Mucosa of descending colon (tissue), 3 donors: ENCODE measurements at regions not wholly inside any gene's neighbourhood (a gene's known extent, or its start where the extent isn't known, plus 50 kb on each side); places are given as distances from the start of the nearest gene placed in this dataset.

Source experiments
- ATAC-seq: fragments of 200-7000 bp; cut with Tn5 transposase; one replicate; pipeline ENCODE4 v1.9.1; 2020; ENCODE audit warnings: mild to moderate bottlenecking, moderate library complexity
- DNase-seq, 3 donors: peaks; one replicate each; pipeline ENCODE4 v3.0.0-alpha.2; 2020
- H3K36me3 ChIP-seq: fragments of 200-600 bp; one replicate; pipeline ENCODE4 v1.8.0; 2021; ENCODE audit warnings: low read depth, mild to moderate bottlenecking
- H3K4me1 ChIP-seq: fragments of 200-600 bp; one replicate; pipeline ENCODE4 v1.8.0; 2021; ENCODE audit warnings: low read depth, mild to moderate bottlenecking
- H3K4me3 ChIP-seq: fragments of 200-600 bp; one replicate; pipeline ENCODE4 v1.8.0; 2021; ENCODE audit warnings: mild to moderate bottlenecking
- H3K9me3 ChIP-seq: fragments of 200-600 bp; one replicate; pipeline ENCODE4 v1.8.0; 2021; ENCODE audit warnings: mild to moderate bottlenecking
- intact Hi-C, 2 donors: fragments of 100-400 bp; cut with DNase I in 1 of 2; cut with micrococcal nuclease in 1 of 2; formaldehyde crosslinking; loops; one replicate each; pipeline versions ENCODE4 v1.11.0 to v1.11.1; 2022; cut with DNase I, micrococcal nuclease
- TF ChIP-seq, protein P1 (sequence below): fragments of 200-600 bp; IDR thresholded peaks from one replicate; pipeline ENCODE4 v1.8.0; 2022; ENCODE audit warnings: antibody characterized with exemption, mild to moderate bottlenecking
- donor health status: DM: no; HTN: no; CAD: no; lungs with moderate emphysema.
- donor health status: DM: no; HTN: no; CAD: no.
- donor health status: DM: no; HTN: yes; CAD: no.

DNA sequence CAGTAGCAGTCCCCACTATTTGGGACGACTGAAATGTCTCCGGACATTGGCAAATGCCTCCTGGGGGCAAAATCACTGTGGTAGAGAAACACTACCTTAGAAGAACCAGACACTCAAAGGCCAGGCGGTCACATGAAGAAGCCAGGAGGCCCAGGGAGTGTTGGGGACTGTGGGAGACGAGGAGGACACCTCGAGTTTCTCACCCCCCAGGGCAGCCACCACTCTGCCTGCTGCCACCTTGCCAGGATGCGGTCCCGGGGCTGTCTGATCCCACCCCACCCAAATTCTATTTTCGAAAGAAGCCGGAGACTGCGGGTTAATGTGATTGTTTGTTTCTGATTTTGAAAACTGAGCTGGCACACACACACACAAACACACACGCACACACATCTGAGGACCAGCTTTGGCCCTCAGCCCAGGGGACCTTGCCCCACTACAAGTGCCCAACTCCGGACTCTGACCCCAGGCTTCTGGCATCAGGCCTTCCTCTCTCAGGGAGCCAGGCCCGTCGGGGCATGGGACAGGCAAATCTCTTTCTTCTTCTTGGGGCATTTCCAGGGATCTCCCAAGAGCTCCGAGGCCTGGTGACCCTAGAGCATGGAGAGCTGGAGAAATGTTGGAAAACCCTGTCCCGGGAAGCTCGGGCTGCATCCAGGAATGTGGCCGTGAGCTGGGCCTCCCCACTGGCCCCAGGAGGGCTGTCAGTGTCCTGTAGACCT is 187.5 kb upstream of the PMEPA1 start:
- intact Hi-C loops = no loop called here
- H3K9me3 ChIP-seq = no peaks in the 10 kb centered on the region
- no peak overlapping the region for H3K4me3 ChIP-seq
- no peaks in the 10 kb centered on the region for H3K36me3 ChIP-seq
- TF ChIP-seq, protein P1, sequence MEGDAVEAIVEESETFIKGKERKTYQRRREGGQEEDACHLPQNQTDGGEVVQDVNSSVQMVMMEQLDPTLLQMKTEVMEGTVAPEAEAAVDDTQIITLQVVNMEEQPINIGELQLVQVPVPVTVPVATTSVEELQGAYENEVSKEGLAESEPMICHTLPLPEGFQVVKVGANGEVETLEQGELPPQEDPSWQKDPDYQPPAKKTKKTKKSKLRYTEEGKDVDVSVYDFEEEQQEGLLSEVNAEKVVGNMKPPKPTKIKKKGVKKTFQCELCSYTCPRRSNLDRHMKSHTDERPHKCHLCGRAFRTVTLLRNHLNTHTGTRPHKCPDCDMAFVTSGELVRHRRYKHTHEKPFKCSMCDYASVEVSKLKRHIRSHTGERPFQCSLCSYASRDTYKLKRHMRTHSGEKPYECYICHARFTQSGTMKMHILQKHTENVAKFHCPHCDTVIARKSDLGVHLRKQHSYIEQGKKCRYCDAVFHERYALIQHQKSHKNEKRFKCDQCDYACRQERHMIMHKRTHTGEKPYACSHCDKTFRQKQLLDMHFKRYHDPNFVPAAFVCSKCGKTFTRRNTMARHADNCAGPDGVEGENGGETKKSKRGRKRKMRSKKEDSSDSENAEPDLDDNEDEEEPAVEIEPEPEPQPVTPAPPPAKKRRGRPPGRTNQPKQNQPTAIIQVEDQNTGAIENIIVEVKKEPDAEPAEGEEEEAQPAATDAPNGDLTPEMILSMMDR = no peak
- ATAC-seq = peak; percentile 94
- DNase-seq = peak; percentile 81 to 88 (median 87)
- peaks cover 6% of the 10 kb centered on the region for H3K4me1 ChIP-seq

GRCh38 chr20:57896563-57896962 is 186.7 kb upstream of the PMEPA1 start:
- intact Hi-C loops = no loop called here
- Histone ChIP-seq H3K4me3 (no peak overlapping the region), H3K9me3 (no peaks in the 10 kb centered on the region), H3K4me1 (peaks cover 6% of the 10 kb centered on the region), H3K36me3 (no peaks in the 10 kb centered on the region)
- TF ChIP-seq, protein P1 = no peak
- DNase-seq = no peak
- ATAC-seq = peak; percentile 21

DNA sequence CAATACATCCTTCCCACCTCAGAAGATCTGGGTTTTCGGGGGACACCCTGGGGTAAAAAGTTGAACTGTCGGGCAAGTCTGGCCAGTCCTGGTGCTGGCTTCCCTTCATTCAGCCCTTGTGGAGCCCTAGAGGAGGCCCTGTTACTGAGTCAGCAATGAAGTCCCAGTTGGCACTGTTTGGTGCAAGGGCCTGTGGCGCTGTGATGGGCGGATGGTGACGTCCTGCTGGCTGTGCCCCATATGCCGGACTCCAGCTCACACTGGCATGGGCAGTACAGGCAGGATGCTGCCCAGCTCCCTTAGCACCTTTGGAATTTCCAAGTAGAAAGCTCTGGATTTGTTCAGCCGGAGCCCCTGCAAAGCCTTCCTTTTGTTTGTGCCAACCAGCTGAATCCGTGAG is 186.2 kb upstream of the PMEPA1 start:
- H3K4me1 ChIP-seq = peaks cover 6% of the 10 kb centered on the region
- no peaks in the 10 kb centered on the region for H3K36me3 ChIP-seq
- intact Hi-C loops = no loop called here
- no peak for ATAC-seq
- no peaks in the 10 kb centered on the region for H3K9me3 ChIP-seq
- TF ChIP-seq, protein P1 = no peak
- H3K4me3 ChIP-seq = no peak overlapping the region
- no peak for DNase-seq

GRCh38 chr20:57895161-57895855 is 185.5 kb upstream of the PMEPA1 start:
- DNase-seq (no peak), ATAC-seq (no peak)
- Histone ChIP-seq H3K4me3 (no peak overlapping the region), H3K36me3 (no peaks in the 10 kb centered on the region), H3K4me1 (peaks cover 6% of the 10 kb centered on the region), H3K9me3 (no peaks in the 10 kb centered on the region)
- TF ChIP-seq, protein P1 = no peak
- intact Hi-C loops = no loop called here

- H3K9me3 ChIP-seq = no peaks in the 10 kb centered on the region
- no peaks in the 10 kb centered on the region for H3K36me3 ChIP-seq
- peaks cover 6% of the 10 kb centered on the region for H3K4me1 ChIP-seq
- TF ChIP-seq, protein P1 = no peak
- DNase-seq (no peak), ATAC-seq (no peak)
- intact Hi-C loops = no loop called here
- no peak overlapping the region for H3K4me3 ChIP-seq
These were observed 184.7 kb upstream of the PMEPA1 start for GRCh38 chr20:57894522-57894921.
